ENCODE measurements at regions not wholly inside any gene's neighbourhood (a gene's known extent, or its start where the extent isn't known, plus 50 kb on each side); places are given as distances from the start of the nearest gene placed in this dataset.

DNA sequence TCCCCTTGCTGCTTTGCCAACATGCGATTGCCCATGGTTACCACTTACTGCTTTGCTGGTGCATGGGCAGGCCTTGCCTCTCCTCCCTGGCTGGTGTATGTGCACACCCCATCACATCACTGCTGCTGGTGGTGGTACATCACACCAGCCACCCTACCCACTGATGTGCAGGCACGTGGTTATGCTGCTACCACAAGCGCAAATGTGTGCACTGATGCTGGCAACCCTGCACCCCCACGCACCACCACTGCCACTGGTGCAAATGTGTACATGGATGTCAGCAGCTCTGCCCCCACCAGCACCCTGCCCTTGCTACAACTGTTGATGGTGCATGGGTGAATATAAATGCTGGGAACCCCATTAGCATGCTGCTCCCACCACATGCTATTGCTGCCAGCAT, 261.7 kb downstream of the AEBP2 start:
- Mint-ChIP-seq H3K9me3 (peaks cover 16% of the 10 kb centered on the region), H3K36me3 (ENCODE audit: low read depth) (peaks cover 17% of the 10 kb centered on the region), H3K4me3 (no peak overlapping the region), H3K4me1 (ENCODE audit: low read depth) (peaks cover 24% of the 10 kb centered on the region), H3K27ac (no peak overlapping the region), H3K27me3 (ENCODE audit: insufficient read depth) (no peaks in the 10 kb centered on the region)
- no peak for DNase-seq
- TF ChIP-seq, protein P1, sequence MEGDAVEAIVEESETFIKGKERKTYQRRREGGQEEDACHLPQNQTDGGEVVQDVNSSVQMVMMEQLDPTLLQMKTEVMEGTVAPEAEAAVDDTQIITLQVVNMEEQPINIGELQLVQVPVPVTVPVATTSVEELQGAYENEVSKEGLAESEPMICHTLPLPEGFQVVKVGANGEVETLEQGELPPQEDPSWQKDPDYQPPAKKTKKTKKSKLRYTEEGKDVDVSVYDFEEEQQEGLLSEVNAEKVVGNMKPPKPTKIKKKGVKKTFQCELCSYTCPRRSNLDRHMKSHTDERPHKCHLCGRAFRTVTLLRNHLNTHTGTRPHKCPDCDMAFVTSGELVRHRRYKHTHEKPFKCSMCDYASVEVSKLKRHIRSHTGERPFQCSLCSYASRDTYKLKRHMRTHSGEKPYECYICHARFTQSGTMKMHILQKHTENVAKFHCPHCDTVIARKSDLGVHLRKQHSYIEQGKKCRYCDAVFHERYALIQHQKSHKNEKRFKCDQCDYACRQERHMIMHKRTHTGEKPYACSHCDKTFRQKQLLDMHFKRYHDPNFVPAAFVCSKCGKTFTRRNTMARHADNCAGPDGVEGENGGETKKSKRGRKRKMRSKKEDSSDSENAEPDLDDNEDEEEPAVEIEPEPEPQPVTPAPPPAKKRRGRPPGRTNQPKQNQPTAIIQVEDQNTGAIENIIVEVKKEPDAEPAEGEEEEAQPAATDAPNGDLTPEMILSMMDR (IDR thresholded peaks at IDR 0.05), result no peak

DNA sequence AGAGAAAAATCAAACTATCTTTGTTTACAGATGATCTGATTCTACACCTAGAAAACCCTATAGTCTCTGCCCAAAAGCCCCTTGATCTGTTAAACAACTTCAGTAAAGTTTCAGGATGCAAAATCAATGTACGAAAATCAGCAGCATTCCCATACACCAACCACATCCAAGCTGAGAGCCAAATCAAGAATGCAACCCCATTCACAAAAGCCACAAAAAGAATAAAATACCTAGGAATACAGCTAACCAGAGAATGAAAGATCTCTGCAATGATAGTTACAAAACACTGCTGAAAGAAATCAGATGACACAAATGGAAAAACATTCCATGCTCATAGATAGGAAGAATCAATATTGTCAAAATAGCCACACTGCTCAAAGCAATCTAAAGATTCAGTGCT, 265.7 kb downstream of the AEBP2 start:
- Mint-ChIP-seq H3K4me3 (no peak overlapping the region), H3K9me3 (peaks cover 37% of the 10 kb centered on the region), H3K27ac (no peak overlapping the region), H3K36me3 (ENCODE audit: low read depth) (peaks cover 23% of the 10 kb centered on the region), H3K4me1 (ENCODE audit: low read depth) (peaks cover 48% of the 10 kb centered on the region), H3K27me3 (ENCODE audit: insufficient read depth) (no peaks in the 10 kb centered on the region)
- TF ChIP-seq, protein P1 (IDR thresholded peaks at IDR 0.05), result no peak
- no peak for DNase-seq

DNA sequence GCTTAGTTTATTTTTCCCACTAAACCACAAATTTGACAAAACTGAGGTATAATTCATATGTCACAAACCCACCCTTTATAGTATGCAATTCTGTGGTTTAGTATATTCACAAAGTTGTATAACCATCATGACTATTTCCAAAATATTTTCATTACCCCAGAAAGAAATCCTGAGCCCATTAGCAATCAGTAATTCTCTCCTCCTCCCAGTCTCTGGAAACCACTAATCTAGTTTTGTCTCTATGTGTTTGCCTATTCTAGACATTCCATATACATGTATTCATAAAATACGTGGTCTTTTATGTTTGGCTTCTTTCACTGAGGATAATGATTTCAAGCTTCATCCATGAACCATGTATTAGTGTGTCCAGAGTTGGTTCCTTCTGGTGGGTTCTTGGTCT, 267.6 kb downstream of the AEBP2 start:
- TF ChIP-seq, protein P1 (IDR thresholded peaks at IDR 0.05), result no peak
- Mint-ChIP-seq H3K9me3 (peaks cover 33% of the 10 kb centered on the region), H3K4me1 (ENCODE audit: low read depth) (peaks cover 67% of the 10 kb centered on the region), H3K27me3 (ENCODE audit: insufficient read depth) (no peaks in the 10 kb centered on the region), H3K27ac (0 out of 2 replicates have a peak overlapping the region, but pooled peaks have one; percentile 27), H3K36me3 (ENCODE audit: low read depth) (peaks cover 27% of the 10 kb centered on the region), H3K4me3 (no peak overlapping the region)
- DNase-seq, result peak; percentile 23

DNA sequence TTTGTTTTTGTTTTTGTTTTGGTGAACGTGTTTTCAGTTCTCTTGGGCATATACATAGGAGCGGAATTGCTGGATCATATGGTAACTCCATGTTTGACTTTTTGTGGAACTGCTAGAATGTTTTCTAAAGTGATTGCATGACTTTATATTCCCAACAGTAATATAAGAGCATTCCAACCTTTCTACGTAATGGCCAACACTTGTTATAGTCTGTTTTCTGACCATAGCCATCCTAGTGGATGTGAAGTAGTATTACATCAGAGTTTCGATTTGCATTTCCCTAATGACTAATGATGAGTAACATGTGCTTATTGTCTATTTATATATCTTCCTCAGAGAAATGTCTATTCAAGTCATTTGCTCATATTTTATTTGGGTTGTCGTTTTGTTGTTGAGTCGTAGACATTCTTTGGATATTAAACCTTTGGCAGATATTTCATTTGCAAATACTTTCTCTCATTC, 268.7 kb downstream of the AEBP2 start:
- H3K4me3 Mint-ChIP-seq, result no peak overlapping the region
- DNase-seq, result peak; percentile 83
- H3K27ac Mint-ChIP-seq, result peak overlapping the region; percentile 24; the same call in 1 of the 2 replicates
- H3K27me3 Mint-ChIP-seq (ENCODE audit: insufficient read depth), result no peaks in the 10 kb centered on the region
- peaks cover 27% of the 10 kb centered on the region for H3K36me3 Mint-ChIP-seq (ENCODE audit: low read depth)
- peaks cover 78% of the 10 kb centered on the region for H3K4me1 Mint-ChIP-seq (ENCODE audit: low read depth)
- peaks cover 35% of the 10 kb centered on the region for H3K9me3 Mint-ChIP-seq
- TF ChIP-seq, protein P1 (IDR thresholded peaks at IDR 0.05), result peak; percentile 76

DNA sequence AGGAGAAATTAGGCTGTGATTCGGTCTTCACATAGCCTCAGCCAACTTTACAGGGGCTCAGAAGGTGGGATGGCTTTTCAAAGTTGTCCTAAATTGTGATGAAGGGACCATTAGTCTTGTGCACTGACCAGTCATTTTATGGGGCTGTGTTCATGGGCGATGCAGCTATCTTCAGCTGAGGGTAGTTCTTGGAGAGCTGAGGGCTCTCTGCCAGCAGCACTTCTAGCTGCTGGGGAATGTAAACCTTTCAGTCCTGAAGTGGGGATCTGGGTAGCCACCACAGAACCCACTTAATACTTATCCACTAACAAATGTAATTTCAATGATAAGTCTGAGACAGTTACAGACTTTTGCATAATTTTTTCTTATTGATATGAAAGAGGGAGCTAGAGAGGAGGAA, 270.6 kb downstream of the AEBP2 start:
- Mint-ChIP-seq H3K9me3 (peaks cover 39% of the 10 kb centered on the region), H3K4me3 (no peak overlapping the region), H3K36me3 (ENCODE audit: low read depth) (peaks cover 29% of the 10 kb centered on the region), H3K4me1 (ENCODE audit: low read depth) (peaks cover 74% of the 10 kb centered on the region), H3K27me3 (ENCODE audit: insufficient read depth) (no peaks in the 10 kb centered on the region), H3K27ac (no peak overlapping the region)
- DNase-seq, result no peak
- TF ChIP-seq, protein P1 (IDR thresholded peaks at IDR 0.05), result no peak
